ENCODE measurements at regions not wholly inside any gene's neighbourhood (a gene's known extent, or its start where the extent isn't known, plus 50 kb on each side); places are given as distances from the start of the nearest gene placed in this dataset.

DNA sequence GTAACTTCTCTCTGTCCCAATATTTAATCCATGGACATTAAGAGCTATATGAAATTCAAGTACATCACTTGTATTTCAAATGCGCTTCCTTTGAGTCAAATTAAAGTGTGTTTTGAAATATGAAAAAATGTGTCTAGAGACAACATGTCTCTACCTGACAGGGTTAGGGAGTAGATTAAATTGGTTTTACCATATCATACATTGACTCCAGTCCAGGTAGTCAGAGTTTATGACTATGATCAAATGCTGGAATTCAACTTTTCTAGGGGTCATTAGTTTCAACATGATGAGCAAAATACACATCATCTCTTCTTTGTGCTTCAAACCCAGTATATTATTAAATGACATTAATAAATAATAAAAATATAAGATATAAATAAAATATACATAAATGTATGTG lies 259.2 kb downstream of the CDH10 start:
- TF ChIP-seq, protein P1, sequence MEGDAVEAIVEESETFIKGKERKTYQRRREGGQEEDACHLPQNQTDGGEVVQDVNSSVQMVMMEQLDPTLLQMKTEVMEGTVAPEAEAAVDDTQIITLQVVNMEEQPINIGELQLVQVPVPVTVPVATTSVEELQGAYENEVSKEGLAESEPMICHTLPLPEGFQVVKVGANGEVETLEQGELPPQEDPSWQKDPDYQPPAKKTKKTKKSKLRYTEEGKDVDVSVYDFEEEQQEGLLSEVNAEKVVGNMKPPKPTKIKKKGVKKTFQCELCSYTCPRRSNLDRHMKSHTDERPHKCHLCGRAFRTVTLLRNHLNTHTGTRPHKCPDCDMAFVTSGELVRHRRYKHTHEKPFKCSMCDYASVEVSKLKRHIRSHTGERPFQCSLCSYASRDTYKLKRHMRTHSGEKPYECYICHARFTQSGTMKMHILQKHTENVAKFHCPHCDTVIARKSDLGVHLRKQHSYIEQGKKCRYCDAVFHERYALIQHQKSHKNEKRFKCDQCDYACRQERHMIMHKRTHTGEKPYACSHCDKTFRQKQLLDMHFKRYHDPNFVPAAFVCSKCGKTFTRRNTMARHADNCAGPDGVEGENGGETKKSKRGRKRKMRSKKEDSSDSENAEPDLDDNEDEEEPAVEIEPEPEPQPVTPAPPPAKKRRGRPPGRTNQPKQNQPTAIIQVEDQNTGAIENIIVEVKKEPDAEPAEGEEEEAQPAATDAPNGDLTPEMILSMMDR (IDR thresholded peaks at IDR 0.05), result no peak
- no peak for TF ChIP-seq POLR2A (IDR thresholded peaks at IDR 0.05)
